ENCODE measurements at regions not wholly inside any gene's neighbourhood (a gene's known extent, or its start where the extent isn't known, plus 50 kb on each side); places are given as distances from the start of the nearest gene placed in this dataset.

DNA sequence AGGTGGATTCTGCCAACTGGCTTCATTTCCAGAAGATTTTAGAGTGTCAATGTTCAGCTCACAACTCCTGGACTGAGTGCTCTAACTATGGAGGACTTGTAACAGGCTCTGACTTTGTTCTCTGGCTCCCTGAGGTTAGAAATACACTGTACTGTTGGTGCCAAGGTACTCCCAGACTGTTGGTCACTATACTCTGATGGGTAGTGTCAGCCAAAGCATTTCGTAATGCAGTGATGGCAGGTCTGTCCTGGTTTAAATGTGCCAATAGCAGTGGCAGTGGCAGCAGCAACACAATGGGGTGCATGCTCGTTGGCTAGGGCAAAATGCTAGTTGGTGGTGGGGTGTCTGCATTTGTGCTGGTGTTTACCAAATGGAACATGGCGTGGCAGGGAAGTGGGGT, 472.2 kb downstream of the TDRD3 start:
- H3K9me3 ChIP-seq, result peaks cover 0 to 23% (median 7%) of the 10 kb centered on the region in 12 donors
- no peak overlapping the region for H3K27ac ChIP-seq
- no peaks in the 10 kb centered on the region for H3K27me3 ChIP-seq
- ATAC-seq (peak; percentile 15 to 78 (median 49)), DNase-seq (peak in 1 of 5 donors; percentile 26)
- no peak overlapping the region for H3K4me3 ChIP-seq
- H3K36me3 ChIP-seq, result no peaks in the 10 kb centered on the region
- intact Hi-C loops (cut with DNase I), result no loop called here
- TF ChIP-seq, protein P1, sequence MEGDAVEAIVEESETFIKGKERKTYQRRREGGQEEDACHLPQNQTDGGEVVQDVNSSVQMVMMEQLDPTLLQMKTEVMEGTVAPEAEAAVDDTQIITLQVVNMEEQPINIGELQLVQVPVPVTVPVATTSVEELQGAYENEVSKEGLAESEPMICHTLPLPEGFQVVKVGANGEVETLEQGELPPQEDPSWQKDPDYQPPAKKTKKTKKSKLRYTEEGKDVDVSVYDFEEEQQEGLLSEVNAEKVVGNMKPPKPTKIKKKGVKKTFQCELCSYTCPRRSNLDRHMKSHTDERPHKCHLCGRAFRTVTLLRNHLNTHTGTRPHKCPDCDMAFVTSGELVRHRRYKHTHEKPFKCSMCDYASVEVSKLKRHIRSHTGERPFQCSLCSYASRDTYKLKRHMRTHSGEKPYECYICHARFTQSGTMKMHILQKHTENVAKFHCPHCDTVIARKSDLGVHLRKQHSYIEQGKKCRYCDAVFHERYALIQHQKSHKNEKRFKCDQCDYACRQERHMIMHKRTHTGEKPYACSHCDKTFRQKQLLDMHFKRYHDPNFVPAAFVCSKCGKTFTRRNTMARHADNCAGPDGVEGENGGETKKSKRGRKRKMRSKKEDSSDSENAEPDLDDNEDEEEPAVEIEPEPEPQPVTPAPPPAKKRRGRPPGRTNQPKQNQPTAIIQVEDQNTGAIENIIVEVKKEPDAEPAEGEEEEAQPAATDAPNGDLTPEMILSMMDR (IDR thresholded peaks at IDR 0.05), result no peak
- TF ChIP-seq POLR2A (IDR thresholded peaks at IDR 0.05), result no peak
- H3K4me1 ChIP-seq, result no peaks in the 10 kb centered on the region
- WGBS, 4 donors, result 66 to 94% (median 76%) methylated on average over 3 of the region's 3 CpGs

DNA sequence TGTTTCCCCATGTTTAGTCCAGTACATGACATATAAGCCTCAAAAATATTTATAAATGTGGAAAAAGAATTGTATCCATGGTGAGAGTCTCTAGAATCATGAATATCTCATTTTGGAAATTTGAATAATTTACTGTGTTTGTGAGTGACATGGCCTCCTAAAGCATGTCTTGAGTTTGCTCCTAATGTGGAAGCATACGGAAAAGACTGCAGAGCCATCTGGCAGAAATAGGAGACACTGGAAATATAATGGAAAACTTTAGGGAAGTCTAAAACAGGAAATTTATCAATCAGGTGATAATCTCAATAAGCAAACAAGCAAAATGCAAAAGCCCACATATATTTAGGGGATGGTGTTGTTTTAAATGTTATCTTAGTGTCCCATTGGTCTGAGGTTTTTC, 465.0 kb downstream of the TDRD3 start:
- Histone ChIP-seq H3K4me1 (no peaks in the 10 kb centered on the region), H3K9me3 (peaks cover 0 to 21% (median 7%) of the 10 kb centered on the region in 12 donors), H3K36me3 (no peaks in the 10 kb centered on the region), H3K27me3 (no peaks in the 10 kb centered on the region), H3K4me3 (no peak overlapping the region), H3K27ac (no peak overlapping the region)
- no peak for ATAC-seq
- TF ChIP-seq, protein P1 (IDR thresholded peaks at IDR 0.05), result no peak
- TF ChIP-seq POLR2A (IDR thresholded peaks at IDR 0.05), result no peak
- DNase-seq, result no peak
- intact Hi-C loops (cut with DNase I), result loop anchor here in 1 of 10 donors (2.0 kb wide), 1 partner anchor 19 kb away; no protein-coding TSS in a partner anchor
- 56 to 72% (median 64%) methylated on average over 1 of the region's 1 CpG for WGBS, 4 donors

DNA sequence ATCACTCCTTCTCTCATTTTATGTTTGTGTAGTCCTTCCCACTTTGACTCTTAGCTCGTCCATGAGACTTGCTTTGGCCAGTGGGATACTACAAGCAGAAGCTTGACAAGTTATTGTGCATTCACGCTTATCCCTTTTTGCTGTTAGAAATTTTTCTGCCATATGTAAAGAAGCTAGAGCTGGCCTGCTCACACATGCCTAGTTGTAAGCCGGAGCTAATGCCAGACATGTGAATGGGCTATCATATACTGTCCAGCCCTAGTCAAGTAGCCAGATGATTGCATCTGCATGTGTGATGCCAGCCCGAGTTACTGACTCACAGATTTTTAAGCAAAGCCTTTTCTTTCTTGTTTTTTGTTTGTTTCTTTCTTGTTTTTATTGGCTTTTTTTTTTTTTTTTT, 460.7 kb downstream of the TDRD3 start:
- H3K4me1 ChIP-seq, result no peaks in the 10 kb centered on the region
- WGBS, 4 donors, result 81 to 87% (median 84%) methylated on average over 4 of the region's 4 CpGs
- no peak overlapping the region for H3K4me3 ChIP-seq
- no peaks in the 10 kb centered on the region for H3K36me3 ChIP-seq
- intact Hi-C loops (cut with DNase I), result no loop called here
- no peak for ATAC-seq
- no peaks in the 10 kb centered on the region for H3K27me3 ChIP-seq
- H3K27ac ChIP-seq, result no peak overlapping the region
- H3K9me3 ChIP-seq, result peaks cover 0 to 10% (median 0%) of the 10 kb centered on the region in 12 donors
- no peak for DNase-seq
- TF ChIP-seq POLR2A (IDR thresholded peaks at IDR 0.05), result no peak
- TF ChIP-seq, protein P1 (IDR thresholded peaks at IDR 0.05), result no peak

DNA sequence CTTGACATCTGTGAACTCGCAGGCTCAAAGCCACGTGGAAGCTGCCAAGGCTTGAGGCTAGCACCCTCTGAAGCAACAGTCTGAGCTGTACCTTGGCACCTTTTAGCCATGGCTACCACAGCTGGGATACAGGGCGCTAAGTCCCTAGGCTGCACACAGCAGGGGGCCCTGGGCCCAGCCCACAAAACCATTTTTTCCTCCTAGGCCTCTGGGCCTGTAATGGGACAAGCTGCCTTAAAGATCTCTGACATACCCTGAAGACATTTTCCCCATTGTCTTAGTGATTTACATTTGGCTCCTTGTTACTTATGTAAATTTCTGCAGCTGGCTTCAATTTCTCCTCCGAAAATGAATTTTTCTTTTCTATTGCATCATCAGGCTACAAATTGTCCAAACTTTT, 455.9 kb downstream of the TDRD3 start:
- DNase-seq (no peak), ATAC-seq (no peak)
- H3K9me3 ChIP-seq, result peaks cover 0 to 16% (median 0%) of the 10 kb centered on the region in 12 donors
- H3K4me1 ChIP-seq, result no peaks in the 10 kb centered on the region
- no peaks in the 10 kb centered on the region for H3K27me3 ChIP-seq
- TF ChIP-seq, protein P1 (IDR thresholded peaks at IDR 0.05), result no peak
- 81 to 86% (median 84%) methylated on average over 4 of the region's 4 CpGs for WGBS, 4 donors
- intact Hi-C loops (cut with DNase I), result no loop called here
- H3K27ac ChIP-seq, result no peak overlapping the region
- no peak overlapping the region for H3K4me3 ChIP-seq
- H3K36me3 ChIP-seq, result no peaks in the 10 kb centered on the region

Data from heart left ventricle (tissue), 16 donors.